Esophagus (tissue), 2 donors: ENCODE measurements at regions not wholly inside any gene's neighbourhood (a gene's known extent, or its start where the extent isn't known, plus 50 kb on each side); places are given as distances from the start of the nearest gene placed in this dataset.

Source experiments
- H3K27ac ChIP-seq, 2 donors: one replicate each; pipeline ENCODE4 v1.5.1; 2013; ENCODE audit warnings: low read depth in 2 of 2, mild to moderate bottlenecking in 2 of 2, inconsistent platforms in 1 of 2, low read length in 1 of 2, moderate library complexity in 1 of 2
- H3K27me3 ChIP-seq, 2 donors: one replicate each; pipeline ENCODE4 v1.6.1; 2013; ENCODE audit warnings: low read length in 2 of 2, control low read depth in 1 of 2, mild to moderate bottlenecking in 1 of 2; ENCODE audit not compliant: insufficient read depth in 2 of 2, control insufficient read depth in 1 of 2
- H3K36me3 ChIP-seq, 2 donors: one replicate each; pipeline ENCODE4 v1.6.1; 2013; ENCODE audit warnings: low read length in 1 of 2; ENCODE audit not compliant: control insufficient read depth in 2 of 2, insufficient read depth in 2 of 2
- H3K4me1 ChIP-seq, 2 donors: one replicate each; pipeline ENCODE4 v1.6.1; 2013; ENCODE audit warnings: low read length in 1 of 2; ENCODE audit not compliant: control insufficient read depth in 2 of 2, insufficient read depth in 2 of 2
- H3K4me3 ChIP-seq, 2 donors: one replicate each; pipeline ENCODE4 v1.5.1; 2013; ENCODE audit warnings: low read length in 2 of 2, mild to moderate bottlenecking in 2 of 2, low read depth in 1 of 2, moderate library complexity in 1 of 2
- H3K9me3 ChIP-seq, 2 donors: one replicate each; pipeline ENCODE4 v1.6.1; 2013; ENCODE audit warnings: mild to moderate bottlenecking in 2 of 2, low read depth in 1 of 2, low read length in 1 of 2, moderate library complexity in 1 of 2; ENCODE audit not compliant: control insufficient read depth in 2 of 2, insufficient read depth in 1 of 2
- WGBS, 2 donors: extraction: QIAGEN DNeasy Blood & Tissue Kit; methylation state at CpG; one replicate each; pipeline ENCODE4 v1.1.7; 2013; 5-methylcytosine and 5-hydroxymethylcytosine counted together
- donor health status: healthy with polysubstance abuse.
- donor health status: Bipolar disorder and iron deficiency.

- H3K4me1 ChIP-seq: no peaks in the 10 kb centered on the region
- no peak overlapping the region for H3K27ac ChIP-seq
- no peaks in the 10 kb centered on the region for H3K27me3 ChIP-seq
- H3K9me3 ChIP-seq: no peaks in the 10 kb centered on the region
- no peak overlapping the region for H3K4me3 ChIP-seq
- 87 to 91% methylated on average over 4 of the region's 4 CpGs for WGBS, 2 donors
- H3K36me3 ChIP-seq: no peaks in the 10 kb centered on the region
Observed at GRCh38 chr15:69602921-69603320, 150.3 kb downstream of the RPLP1 start.

- Histone ChIP-seq H3K36me3 (no peaks in the 10 kb centered on the region), H3K4me3 (no peak overlapping the region), H3K27ac (no peak overlapping the region), H3K9me3 (no peaks in the 10 kb centered on the region), H3K27me3 (no peaks in the 10 kb centered on the region), H3K4me1 (no peaks in the 10 kb centered on the region)
- WGBS, 2 donors: 0 to 67% methylated on average over 1 of the region's 1 CpG
Observed at GRCh38 chr15:69603369-69604071, 150.9 kb downstream of the RPLP1 start.

- Histone ChIP-seq H3K27me3 (no peaks in the 10 kb centered on the region), H3K4me3 (no peak overlapping the region), H3K36me3 (no peaks in the 10 kb centered on the region), H3K27ac (no peak overlapping the region), H3K9me3 (no peaks in the 10 kb centered on the region), H3K4me1 (no peaks in the 10 kb centered on the region)
- 40 to 66% methylated on average over 4 of the region's 4 CpGs for WGBS, 2 donors
Observed at GRCh38 chr15:69604072-69604411, 151.4 kb downstream of the RPLP1 start.

- Histone ChIP-seq H3K9me3 (no peaks in the 10 kb centered on the region), H3K27me3 (no peaks in the 10 kb centered on the region), H3K4me3 (no peak overlapping the region), H3K27ac (no peak overlapping the region), H3K36me3 (no peaks in the 10 kb centered on the region), H3K4me1 (no peaks in the 10 kb centered on the region)
- WGBS, 2 donors: 67 to 70% methylated on average over 5 of the region's 5 CpGs
Observed at GRCh38 chr15:69606144-69606543, 153.5 kb downstream of the RPLP1 start.

- no peaks in the 10 kb centered on the region for H3K4me1 ChIP-seq
- H3K27me3 ChIP-seq: no peaks in the 10 kb centered on the region
- H3K27ac ChIP-seq: no peak overlapping the region
- no peaks in the 10 kb centered on the region for H3K9me3 ChIP-seq
- H3K36me3 ChIP-seq: no peaks in the 10 kb centered on the region
- H3K4me3 ChIP-seq: no peak overlapping the region
- 81 to 87% methylated on average over 11 of the region's 11 CpGs for WGBS, 2 donors
Observed at GRCh38 chr15:69606921-69607500, 154.4 kb downstream of the RPLP1 start.

- Histone ChIP-seq H3K9me3 (no peaks in the 10 kb centered on the region), H3K4me3 (no peak overlapping the region), H3K4me1 (no peaks in the 10 kb centered on the region), H3K36me3 (no peaks in the 10 kb centered on the region), H3K27me3 (no peaks in the 10 kb centered on the region), H3K27ac (no peak overlapping the region)
- WGBS, 2 donors: 85 to 86% methylated on average over 4 of the region's 4 CpGs
Observed at GRCh38 chr15:69608661-69609060, 156.0 kb downstream of the RPLP1 start.

- WGBS, 2 donors: 70 to 77% methylated on average over 5 of the region's 5 CpGs
- H3K4me3 ChIP-seq: no peak overlapping the region
- H3K9me3 ChIP-seq: no peaks in the 10 kb centered on the region
- H3K36me3 ChIP-seq: no peaks in the 10 kb centered on the region
- H3K27me3 ChIP-seq: no peaks in the 10 kb centered on the region
- H3K4me1 ChIP-seq: no peaks in the 10 kb centered on the region
- no peak overlapping the region for H3K27ac ChIP-seq
Observed at GRCh38 chr15:69609176-69609575, 156.6 kb downstream of the RPLP1 start.

- Histone ChIP-seq H3K4me3 (no peak overlapping the region), H3K9me3 (no peaks in the 10 kb centered on the region), H3K27ac (no peak overlapping the region), H3K4me1 (no peaks in the 10 kb centered on the region), H3K36me3 (no peaks in the 10 kb centered on the region), H3K27me3 (no peaks in the 10 kb centered on the region)
- 87 to 90% methylated on average over 5 of the region's 5 CpGs for WGBS, 2 donors
Observed at GRCh38 chr15:69609776-69610175, 157.2 kb downstream of the RPLP1 start.

GRCh38 chr15:69610277-69610676 is 157.7 kb downstream of the RPLP1 start:
- Histone ChIP-seq H3K27me3 (no peaks in the 10 kb centered on the region), H3K9me3 (no peaks in the 10 kb centered on the region), H3K36me3 (no peaks in the 10 kb centered on the region), H3K27ac (no peak overlapping the region), H3K4me3 (no peak overlapping the region), H3K4me1 (no peaks in the 10 kb centered on the region)

- H3K9me3 ChIP-seq: no peaks in the 10 kb centered on the region
- WGBS, 2 donors: 92% methylated on average over 5 of the region's 5 CpGs
- no peaks in the 10 kb centered on the region for H3K36me3 ChIP-seq
- no peak overlapping the region for H3K27ac ChIP-seq
- H3K27me3 ChIP-seq: no peaks in the 10 kb centered on the region
- no peak overlapping the region for H3K4me3 ChIP-seq
- no peaks in the 10 kb centered on the region for H3K4me1 ChIP-seq
Observed at GRCh38 chr15:69610858-69611257, 158.2 kb downstream of the RPLP1 start.
